CD14-positive monocyte (primary cell): ENCODE measurements at regions not wholly inside any gene's neighbourhood (a gene's known extent, or its start where the extent isn't known, plus 50 kb on each side); places are given as distances from the start of the nearest gene placed in this dataset.

Experiments used
- DNase-seq, 3 donors: peaks; one replicate each; pipeline ENCODE4 v3.0.0-alpha.2; 2011 to 2022
- H2AFZ ChIP-seq: 2 replicates; pipeline ENCODE4 v1.6.0; 2012; ENCODE audit warnings: mild to moderate bottlenecking, low read depth, low read length, inconsistent platforms; ENCODE audit not compliant: insufficient read depth, poor library complexity, severe bottlenecking
- H3K27ac ChIP-seq, 2 donors: 1 replicate in 1 of 2; 2 replicates in 1 of 2; pipeline ENCODE4 v1.5.1; 2012 to 2013; ENCODE audit warnings: low read length in 2 of 2, control low read depth in 1 of 2, inconsistent platforms in 1 of 2, low read depth in 1 of 2, mild to moderate bottlenecking in 1 of 2
- H3K27me3 ChIP-seq, 2 donors: one replicate each; pipeline versions ENCODE4 v1.6.0 to v1.6.1; 2011 to 2013; ENCODE audit warnings: low read length in 2 of 2; ENCODE audit not compliant: control insufficient read depth in 2 of 2, insufficient read depth in 2 of 2
- H3K36me3 ChIP-seq, 2 donors: replicated peaks in 1 of 2; 1 replicate in 1 of 2; 2 replicates in 1 of 2; pipeline versions ENCODE4 v1.5.1 to v1.6.1; 2012 to 2013; ENCODE audit warnings: low read length in 2 of 2, control low read depth in 1 of 2, inconsistent platforms in 1 of 2, mild to moderate bottlenecking in 1 of 2; ENCODE audit not compliant: insufficient read depth in 2 of 2, control insufficient read depth in 1 of 2
- H3K4me1 ChIP-seq, 2 donors: 1 replicate in 1 of 2; 2 replicates in 1 of 2; pipeline versions ENCODE4 v1.5.1 to v1.6.1; 2012 to 2013; ENCODE audit warnings: low read length in 2 of 2, control low read depth in 1 of 2, inconsistent platforms in 1 of 2, mild to moderate bottlenecking in 1 of 2, moderate library complexity in 1 of 2; ENCODE audit not compliant: insufficient read depth in 2 of 2, control insufficient read depth in 1 of 2
- H3K4me2 ChIP-seq: replicated peaks from 2 replicates; pipeline ENCODE3; 2012; ENCODE audit warnings: low read length, moderate library complexity, mild to moderate bottlenecking; ENCODE audit not compliant: poor library complexity, severe bottlenecking; ENCODE audit errors: extremely low read depth
- H3K4me3 ChIP-seq, 3 experiments: fragments of 200-600 bp in 1 of 3; sonication (generic) in 1 of 3; replicated peaks in 1 of 3; 1 replicate in 2 of 3; 2 replicates in 1 of 3; pipeline ENCODE4 v1.5.1; 2011 to 2013; ENCODE audit warnings: low read length in 3 of 3, mild to moderate bottlenecking in 3 of 3, control low read depth in 2 of 3, low read depth in 2 of 3, inconsistent platforms in 1 of 3, moderate library complexity in 1 of 3
- H3K79me2 ChIP-seq: 2 replicates; pipeline ENCODE4 v1.6.0; 2012; ENCODE audit warnings: mild to moderate bottlenecking, control low read depth, inconsistent platforms, low read length, moderate library complexity; ENCODE audit not compliant: insufficient read depth
- H3K9ac ChIP-seq: 2 replicates; pipeline ENCODE4 v1.6.0; 2017; ENCODE audit warnings: low read length, mild to moderate bottlenecking; ENCODE audit not compliant: insufficient read depth, poor library complexity, severe bottlenecking
- H3K9me3 ChIP-seq, 2 donors: replicated peaks in 1 of 2; 1 replicate in 1 of 2; 2 replicates in 1 of 2; pipeline versions ENCODE4 v1.5.1 to v1.6.1; 2012 to 2013; ENCODE audit warnings: low read length in 2 of 2, control low read depth in 1 of 2; ENCODE audit not compliant: control insufficient read depth in 1 of 2, insufficient read depth in 1 of 2
- H4K20me1 ChIP-seq: 2 replicates; pipeline ENCODE4 v1.6.0; 2012; ENCODE audit warnings: mild to moderate bottlenecking, low read length, control low read depth, moderate library complexity; ENCODE audit not compliant: insufficient read depth
- H3K27ac Mint-ChIP-seq, 7 donors: one replicate each; pipeline ENCODE4 v1.8.0; 2020; ENCODE audit warnings: mild to moderate bottlenecking in 7 of 7, mixed read lengths in 7 of 7, moderate library complexity in 6 of 7, inconsistent platforms in 2 of 7
- H3K27me3 Mint-ChIP-seq, 3 donors: one replicate each; pipeline ENCODE4 v1.8.0; 2021 to 2022; ENCODE audit warnings: low read depth in 3 of 3, mild to moderate bottlenecking in 3 of 3, mixed read lengths in 3 of 3, moderate library complexity in 3 of 3, inconsistent platforms in 1 of 3
- H3K36me3 Mint-ChIP-seq, 2 donors: one replicate each; pipeline ENCODE4 v1.8.0; 2020; ENCODE audit warnings: mixed read lengths in 2 of 2, inconsistent platforms in 1 of 2, mild to moderate bottlenecking in 1 of 2
- H3K4me1 Mint-ChIP-seq: one replicate; pipeline ENCODE4 v1.8.0; 2020; ENCODE audit warnings: mild to moderate bottlenecking, mixed read lengths
- H3K4me3 Mint-ChIP-seq, 2 donors: one replicate each; pipeline ENCODE4 v1.8.0; 2020; ENCODE audit warnings: mild to moderate bottlenecking in 2 of 2, mixed read lengths in 2 of 2, moderate library complexity in 1 of 2
- H3K9me3 Mint-ChIP-seq, 7 donors: one replicate each; pipeline ENCODE4 v1.8.0; 2020 to 2022; ENCODE audit warnings: mixed read lengths in 7 of 7, mild to moderate bottlenecking in 6 of 7, moderate library complexity in 6 of 7, inconsistent platforms in 2 of 7
- WGBS: methylation state at CpG from one replicate; pipeline ENCODE4 v1.1.5; 2013; ENCODE audit warnings: missing lambda C conversion rate; ENCODE audit not compliant: insufficient coverage; 5-methylcytosine and 5-hydroxymethylcytosine counted together
- intact Hi-C, 2 donors: fragments of 100-400 bp; cut with micrococcal nuclease; formaldehyde crosslinking; loops; one replicate each; pipeline versions ENCODE4 v1.15.0 to v1.15.1; 2023
- TF ChIP-seq, protein P1 (sequence below): fragments of 200-600 bp; IDR thresholded peaks from one replicate; pipeline ENCODE4 v1.8.0; 2022; ENCODE audit warnings: antibody characterized with exemption, mild to moderate bottlenecking

DNA sequence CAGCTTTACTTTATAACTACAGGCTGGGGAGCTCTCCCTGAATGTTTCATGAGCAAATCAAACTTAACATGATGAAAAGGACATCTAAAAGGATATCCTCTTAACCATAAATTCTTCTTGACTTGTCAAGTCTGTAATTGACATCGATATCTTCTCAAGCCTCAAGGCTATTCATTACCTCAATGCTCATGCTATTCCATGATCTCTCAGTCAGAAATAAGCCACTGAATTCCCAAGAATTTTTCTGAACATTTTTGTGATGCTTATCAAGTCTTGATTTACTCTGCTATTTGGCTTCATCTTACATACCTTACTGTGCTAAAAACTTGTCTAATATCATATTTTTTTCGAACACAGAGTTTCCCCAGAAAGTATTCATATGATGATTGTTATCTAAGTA lies 433.4 kb downstream of the PDGFC start:
- 100% methylated on average over 1 of the region's 2 CpGs for WGBS
- Mint-ChIP-seq H3K27me3 (no peaks in the 10 kb centered on the region), H3K36me3 (no peaks in the 10 kb centered on the region), H3K27ac (no peak overlapping the region), H3K4me3 (no peak overlapping the region), H3K4me1 (no peaks in the 10 kb centered on the region), H3K9me3 (peaks cover 0 to 5% (median 0%) of the 10 kb centered on the region in 7 donors)
- Histone ChIP-seq H3K27ac (no peak overlapping the region), H2AFZ (no peak overlapping the region), H3K4me2 (no peak overlapping the region), H3K4me3 (no peak overlapping the region), H3K36me3 (no peaks in the 10 kb centered on the region), H3K9me3 (no peaks in the 10 kb centered on the region), H3K9ac (no peak overlapping the region), H3K4me1 (no peaks in the 10 kb centered on the region), H3K79me2 (no peaks in the 10 kb centered on the region), H3K27me3 (no peaks in the 10 kb centered on the region), H4K20me1 (no peaks in the 10 kb centered on the region)
- TF ChIP-seq, protein P1, sequence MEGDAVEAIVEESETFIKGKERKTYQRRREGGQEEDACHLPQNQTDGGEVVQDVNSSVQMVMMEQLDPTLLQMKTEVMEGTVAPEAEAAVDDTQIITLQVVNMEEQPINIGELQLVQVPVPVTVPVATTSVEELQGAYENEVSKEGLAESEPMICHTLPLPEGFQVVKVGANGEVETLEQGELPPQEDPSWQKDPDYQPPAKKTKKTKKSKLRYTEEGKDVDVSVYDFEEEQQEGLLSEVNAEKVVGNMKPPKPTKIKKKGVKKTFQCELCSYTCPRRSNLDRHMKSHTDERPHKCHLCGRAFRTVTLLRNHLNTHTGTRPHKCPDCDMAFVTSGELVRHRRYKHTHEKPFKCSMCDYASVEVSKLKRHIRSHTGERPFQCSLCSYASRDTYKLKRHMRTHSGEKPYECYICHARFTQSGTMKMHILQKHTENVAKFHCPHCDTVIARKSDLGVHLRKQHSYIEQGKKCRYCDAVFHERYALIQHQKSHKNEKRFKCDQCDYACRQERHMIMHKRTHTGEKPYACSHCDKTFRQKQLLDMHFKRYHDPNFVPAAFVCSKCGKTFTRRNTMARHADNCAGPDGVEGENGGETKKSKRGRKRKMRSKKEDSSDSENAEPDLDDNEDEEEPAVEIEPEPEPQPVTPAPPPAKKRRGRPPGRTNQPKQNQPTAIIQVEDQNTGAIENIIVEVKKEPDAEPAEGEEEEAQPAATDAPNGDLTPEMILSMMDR, result no peak
- no peak for DNase-seq
- intact Hi-C loops, result no loop called here

DNA sequence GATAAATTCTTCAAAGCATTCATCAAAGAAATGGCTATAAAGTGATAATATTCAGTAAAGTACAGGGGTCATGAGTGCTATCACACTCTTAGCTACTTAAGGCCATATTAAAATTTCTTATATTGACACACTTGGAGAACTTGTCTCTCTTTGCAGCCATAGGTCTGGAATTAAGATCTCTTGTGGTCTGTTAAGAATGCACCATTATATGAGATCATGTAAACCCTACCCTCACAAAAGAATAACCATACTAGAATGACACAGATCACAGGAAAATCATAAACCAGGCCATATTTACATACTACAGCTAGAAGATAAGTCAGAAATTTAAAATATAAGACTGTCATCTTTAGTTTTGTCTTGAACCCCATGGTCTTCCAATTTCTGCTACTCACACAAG lies 434.3 kb downstream of the PDGFC start:
- no peaks in the 10 kb centered on the region for H4K20me1 ChIP-seq
- Mint-ChIP-seq H3K27ac (no peak overlapping the region), H3K4me1 (no peaks in the 10 kb centered on the region), H3K36me3 (no peaks in the 10 kb centered on the region), H3K9me3 (peaks cover 0 to 6% (median 0%) of the 10 kb centered on the region in 7 donors), H3K27me3 (no peaks in the 10 kb centered on the region), H3K4me3 (no peak overlapping the region)
- H3K4me3 ChIP-seq, result no peak overlapping the region
- no peak overlapping the region for H3K4me2 ChIP-seq
- no peaks in the 10 kb centered on the region for H3K79me2 ChIP-seq
- H3K27me3 ChIP-seq, result no peaks in the 10 kb centered on the region
- H3K9ac ChIP-seq, result no peak overlapping the region
- H3K9me3 ChIP-seq, result no peaks in the 10 kb centered on the region
- no peaks in the 10 kb centered on the region for H3K36me3 ChIP-seq
- no peak overlapping the region for H2AFZ ChIP-seq
- intact Hi-C loops, result no loop called here
- DNase-seq, result no peak
- no peak overlapping the region for H3K27ac ChIP-seq
- TF ChIP-seq, protein P1, result no peak
- H3K4me1 ChIP-seq, result no peaks in the 10 kb centered on the region
